ENCODE measurements at regions not wholly inside any gene's neighbourhood (a gene's known extent, or its start where the extent isn't known, plus 50 kb on each side); places are given as distances from the start of the nearest gene placed in this dataset.

DNA sequence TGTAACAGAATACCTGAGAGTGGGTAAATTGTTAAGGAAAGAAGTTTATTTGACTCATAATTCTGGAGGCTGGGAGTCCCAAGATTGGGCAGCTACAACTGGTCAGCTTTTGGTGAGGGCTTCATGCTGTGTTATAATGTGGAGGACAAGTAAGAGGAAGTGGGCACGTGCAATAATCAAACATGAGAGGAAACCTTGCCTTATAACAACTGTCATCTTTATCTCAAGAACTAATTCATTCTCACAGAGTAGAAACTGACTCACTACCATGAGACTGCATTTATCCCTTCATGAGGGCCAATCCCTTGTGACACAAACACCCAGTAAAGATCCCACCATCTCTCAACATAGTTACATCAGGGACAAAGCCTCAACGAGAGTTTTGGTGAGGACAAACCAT is 318.1 kb upstream of the NT5C1B start:
- TF ChIP-seq, protein P1, sequence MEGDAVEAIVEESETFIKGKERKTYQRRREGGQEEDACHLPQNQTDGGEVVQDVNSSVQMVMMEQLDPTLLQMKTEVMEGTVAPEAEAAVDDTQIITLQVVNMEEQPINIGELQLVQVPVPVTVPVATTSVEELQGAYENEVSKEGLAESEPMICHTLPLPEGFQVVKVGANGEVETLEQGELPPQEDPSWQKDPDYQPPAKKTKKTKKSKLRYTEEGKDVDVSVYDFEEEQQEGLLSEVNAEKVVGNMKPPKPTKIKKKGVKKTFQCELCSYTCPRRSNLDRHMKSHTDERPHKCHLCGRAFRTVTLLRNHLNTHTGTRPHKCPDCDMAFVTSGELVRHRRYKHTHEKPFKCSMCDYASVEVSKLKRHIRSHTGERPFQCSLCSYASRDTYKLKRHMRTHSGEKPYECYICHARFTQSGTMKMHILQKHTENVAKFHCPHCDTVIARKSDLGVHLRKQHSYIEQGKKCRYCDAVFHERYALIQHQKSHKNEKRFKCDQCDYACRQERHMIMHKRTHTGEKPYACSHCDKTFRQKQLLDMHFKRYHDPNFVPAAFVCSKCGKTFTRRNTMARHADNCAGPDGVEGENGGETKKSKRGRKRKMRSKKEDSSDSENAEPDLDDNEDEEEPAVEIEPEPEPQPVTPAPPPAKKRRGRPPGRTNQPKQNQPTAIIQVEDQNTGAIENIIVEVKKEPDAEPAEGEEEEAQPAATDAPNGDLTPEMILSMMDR (IDR thresholded peaks at IDR 0.05), result no peak
- peaks cover 7% of the 10 kb centered on the region for H3K9me3 Mint-ChIP-seq (ENCODE audit: low read depth)
- no peaks in the 10 kb centered on the region for H3K27me3 Mint-ChIP-seq (ENCODE audit: low read depth)
- no peak for DNase-seq (ENCODE audit: low spot score)
- H3K27ac Mint-ChIP-seq (ENCODE audit: unreplicated experiment), result no peak overlapping the region
- H3K4me1 Mint-ChIP-seq (ENCODE audit: low read depth), result peaks cover 27% of the 10 kb centered on the region
- no peak overlapping the region for H3K4me3 Mint-ChIP-seq (ENCODE audit: unreplicated experiment)
- H3K36me3 Mint-ChIP-seq (ENCODE audit: low read depth), result peaks cover 2% of the 10 kb centered on the region

DNA sequence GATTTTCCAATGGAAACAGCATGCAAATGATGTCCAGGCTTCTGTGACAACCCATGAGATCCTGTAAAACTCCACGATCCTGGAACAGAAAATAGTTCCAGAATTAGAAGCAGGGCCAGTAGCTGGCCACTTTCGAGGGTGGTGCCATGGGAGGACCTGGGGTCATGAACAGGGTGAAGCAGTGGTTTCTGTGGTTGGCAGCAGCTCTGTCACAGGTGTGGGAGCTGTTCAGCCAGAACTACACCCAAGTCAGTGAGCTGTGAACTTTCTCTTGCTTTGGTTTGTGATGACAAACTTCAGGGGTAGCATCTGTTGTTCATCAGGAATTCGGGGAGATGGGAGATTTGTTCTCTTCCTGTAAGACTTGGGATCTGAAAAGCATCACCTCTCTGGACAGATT is 314.4 kb upstream of the NT5C1B start:
- no peaks in the 10 kb centered on the region for H3K27me3 Mint-ChIP-seq (ENCODE audit: low read depth)
- TF ChIP-seq, protein P1 (IDR thresholded peaks at IDR 0.05), result no peak
- no peak overlapping the region for H3K27ac Mint-ChIP-seq (ENCODE audit: unreplicated experiment)
- H3K4me3 Mint-ChIP-seq (ENCODE audit: unreplicated experiment), result no peak overlapping the region
- peaks cover 7% of the 10 kb centered on the region for H3K9me3 Mint-ChIP-seq (ENCODE audit: low read depth)
- no peak for DNase-seq (ENCODE audit: low spot score)
- H3K36me3 Mint-ChIP-seq (ENCODE audit: low read depth), result peaks cover 2% of the 10 kb centered on the region
- peaks cover 21% of the 10 kb centered on the region for H3K4me1 Mint-ChIP-seq (ENCODE audit: low read depth)

DNA sequence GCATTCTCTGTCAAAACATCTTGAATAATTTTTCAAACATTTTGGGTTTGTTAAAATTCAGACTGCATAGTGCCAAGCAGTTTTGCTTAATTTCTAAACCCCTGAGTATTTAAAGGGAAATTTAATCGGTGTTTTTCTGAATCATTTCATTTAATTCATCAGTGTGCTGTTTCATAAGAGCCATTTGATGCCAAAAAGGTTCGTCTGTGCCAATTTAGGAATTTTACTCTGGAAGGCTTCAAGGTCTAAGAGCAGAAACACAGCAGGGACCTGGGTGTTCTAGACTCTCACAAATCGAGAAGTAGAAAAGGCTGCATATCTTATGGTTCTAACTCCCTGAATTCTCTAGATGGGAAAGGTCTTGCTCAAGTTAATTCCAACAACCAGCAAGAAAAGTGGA is 311.9 kb upstream of the NT5C1B start:
- Mint-ChIP-seq H3K4me3 (ENCODE audit: unreplicated experiment) (no peak overlapping the region), H3K27me3 (ENCODE audit: low read depth) (no peaks in the 10 kb centered on the region), H3K27ac (ENCODE audit: unreplicated experiment) (no peak overlapping the region), H3K9me3 (ENCODE audit: low read depth) (peaks cover 7% of the 10 kb centered on the region), H3K4me1 (ENCODE audit: low read depth) (peaks cover 19% of the 10 kb centered on the region), H3K36me3 (ENCODE audit: low read depth) (peaks cover 2% of the 10 kb centered on the region)
- no peak for DNase-seq (ENCODE audit: low spot score)
- TF ChIP-seq, protein P1 (IDR thresholded peaks at IDR 0.05), result no peak

- no peak for DNase-seq (ENCODE audit: low spot score)
- H3K9me3 Mint-ChIP-seq (ENCODE audit: low read depth), result peaks cover 4% of the 10 kb centered on the region
These were observed 311.3 kb upstream of the NT5C1B start for GRCh38 chr2:18900691-18901141.

DNA sequence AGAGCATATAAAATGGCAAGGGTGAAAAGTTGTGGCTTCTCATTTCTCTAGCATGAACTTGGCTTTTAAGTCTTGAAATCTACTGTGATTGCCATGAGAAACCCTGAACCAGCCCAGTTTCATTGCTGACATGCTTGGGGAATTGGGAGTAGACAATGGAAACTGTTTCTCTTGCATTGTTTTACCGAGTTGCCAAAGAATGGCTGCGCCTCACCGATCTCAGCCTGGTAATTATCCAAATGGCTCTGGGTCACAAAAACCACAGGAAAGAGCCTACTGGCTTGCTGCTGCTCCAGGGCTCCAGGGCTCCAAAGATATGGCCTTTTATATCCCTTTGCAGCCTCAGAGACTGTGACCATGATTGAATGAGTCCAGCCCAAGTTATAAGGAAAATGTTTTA is 310.4 kb upstream of the NT5C1B start:
- no peak for DNase-seq (ENCODE audit: low spot score)
- Mint-ChIP-seq H3K27ac (ENCODE audit: unreplicated experiment) (no peak overlapping the region), H3K9me3 (ENCODE audit: low read depth) (no peaks in the 10 kb centered on the region), H3K4me3 (ENCODE audit: unreplicated experiment) (no peak overlapping the region), H3K36me3 (ENCODE audit: low read depth) (peaks cover 2% of the 10 kb centered on the region), H3K4me1 (ENCODE audit: low read depth) (peaks cover 26% of the 10 kb centered on the region), H3K27me3 (ENCODE audit: low read depth) (no peaks in the 10 kb centered on the region)
- TF ChIP-seq, protein P1 (IDR thresholded peaks at IDR 0.05), result no peak

More at GRCh38 chr2:18900691-18901141, 311.3 kb upstream of the NT5C1B start:
- Mint-ChIP-seq H3K4me1 (ENCODE audit: low read depth) (peaks cover 24% of the 10 kb centered on the region), H3K27me3 (ENCODE audit: low read depth) (no peaks in the 10 kb centered on the region), H3K36me3 (ENCODE audit: low read depth) (peaks cover under 1% of the 10 kb centered on the region), H3K27ac (ENCODE audit: unreplicated experiment) (peak overlapping the region; percentile 71), H3K4me3 (ENCODE audit: unreplicated experiment) (no peak overlapping the region)
- TF ChIP-seq, protein P1 (IDR thresholded peaks at IDR 0.05), result no peak
